ENCODE measurements at regions not wholly inside any gene's neighbourhood (a gene's known extent, or its start where the extent isn't known, plus 50 kb on each side); places are given as distances from the start of the nearest gene placed in this dataset.

DNA sequence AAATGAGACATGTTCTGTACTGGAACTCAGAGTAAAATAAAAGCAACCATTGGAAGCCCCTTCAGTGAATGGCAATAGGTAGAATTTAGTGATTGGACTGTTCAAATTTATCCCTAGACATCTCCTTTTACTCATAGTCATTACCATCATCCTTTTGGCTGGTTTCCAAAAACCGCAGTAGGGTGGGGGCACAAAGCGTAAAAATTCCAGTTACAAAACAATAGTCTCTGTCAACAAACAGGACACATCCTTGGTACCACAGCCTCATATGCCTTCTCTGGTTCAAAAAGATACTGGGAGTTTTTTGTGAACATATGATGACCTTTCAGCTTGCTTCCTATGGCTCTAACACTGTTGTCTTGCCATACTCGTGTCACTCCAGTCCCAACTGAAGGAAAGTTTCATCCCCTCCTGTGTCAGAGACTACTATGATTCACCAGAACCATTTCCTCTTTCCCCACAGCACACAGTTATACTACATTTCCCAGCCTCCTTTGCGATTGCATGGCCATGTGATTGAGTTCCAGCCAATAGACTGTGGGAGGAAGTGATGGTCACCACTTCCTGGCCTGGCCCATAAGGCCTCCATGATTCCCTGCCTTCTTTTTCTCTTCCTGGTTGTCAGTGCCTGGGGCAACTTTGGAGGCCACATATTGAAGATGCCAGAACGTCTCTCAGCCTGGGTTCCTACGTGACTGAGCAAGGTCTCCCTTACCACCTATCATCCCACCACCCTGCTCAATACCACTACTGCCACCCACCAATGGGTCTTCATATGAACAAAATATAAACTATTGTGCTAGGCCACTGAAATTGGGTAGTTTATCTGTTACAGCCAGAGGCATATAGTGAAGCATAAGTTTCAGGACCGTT, 162.4 kb downstream of the ID4 start:
- H3K27me3 Mint-ChIP-seq (ENCODE audit: insufficient read depth, unreplicated experiment): peaks cover 29% of the 10 kb centered on the region
- peak; percentile 49 for DNase-seq (ENCODE audit: unreplicated experiment)
- no peak for TF ChIP-seq CTCF (IDR thresholded peaks at IDR 0.05; ENCODE audit: unreplicated experiment)

DNA sequence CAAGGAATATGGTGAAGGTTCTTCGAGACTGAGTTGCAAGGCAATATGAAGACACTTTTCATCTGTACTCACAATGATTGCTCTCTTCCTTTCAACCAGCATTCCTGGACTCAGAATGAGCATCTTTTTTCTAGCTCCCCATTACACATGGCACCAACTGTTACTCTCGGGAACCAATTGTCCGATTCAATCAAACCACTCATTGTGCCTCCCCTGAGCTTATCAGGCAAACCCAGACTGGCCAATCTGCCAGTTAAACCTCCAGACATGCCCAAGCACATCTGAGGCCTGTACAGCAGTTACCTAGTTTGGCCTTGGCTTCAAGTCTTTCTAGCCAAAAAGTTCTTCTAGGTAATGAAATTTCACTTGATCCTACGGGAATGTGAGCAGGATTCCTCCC, 164.1 kb downstream of the ID4 start:
- H3K4me3 Mint-ChIP-seq (ENCODE audit: unreplicated experiment): no peak overlapping the region
- intact Hi-C loops (cut with micrococcal nuclease): no loop called here
- TF ChIP-seq CTCF (IDR thresholded peaks at IDR 0.05; ENCODE audit: unreplicated experiment): no peak
- peaks cover 12% of the 10 kb centered on the region for H3K27me3 Mint-ChIP-seq (ENCODE audit: insufficient read depth, unreplicated experiment)
- H3K27ac Mint-ChIP-seq (ENCODE audit: low read depth, unreplicated experiment): peak overlapping the region; percentile 17
- peak; percentile 56 for DNase-seq (ENCODE audit: unreplicated experiment)
- no peaks in the 10 kb centered on the region for H3K36me3 Mint-ChIP-seq (ENCODE audit: insufficient read depth, unreplicated experiment)
- POLR2A ChIA-PET: no interaction called here
- H3K9me3 Mint-ChIP-seq (ENCODE audit: unreplicated experiment): peaks cover 7% of the 10 kb centered on the region
- H3K4me1 Mint-ChIP-seq (ENCODE audit: insufficient read depth, unreplicated experiment): peaks cover 5% of the 10 kb centered on the region
- no TSS peak for BruUV-seq (replicated peaks)
- CTCF ChIA-PET: interaction anchor here (0.6 kb wide), 1 partner anchor 8 kb away, joined by 3 read pairs; no protein-coding TSS in a partner anchor

More for the DNA sequence above, 162.4 kb downstream of the ID4 start:
- CTCF ChIA-PET: no interaction called here
- intact Hi-C loops (cut with micrococcal nuclease): no loop called here
- Mint-ChIP-seq H3K27ac (ENCODE audit: low read depth, unreplicated experiment) (no peak overlapping the region), H3K9me3 (ENCODE audit: unreplicated experiment) (peaks cover 7% of the 10 kb centered on the region), H3K4me3 (ENCODE audit: unreplicated experiment) (no peak overlapping the region), H3K36me3 (ENCODE audit: insufficient read depth, unreplicated experiment) (no peaks in the 10 kb centered on the region), H3K4me1 (ENCODE audit: insufficient read depth, unreplicated experiment) (peaks cover 5% of the 10 kb centered on the region)
- POLR2A ChIA-PET: no interaction called here
- BruUV-seq (replicated peaks): no TSS peak

- no peaks in the 10 kb centered on the region for H3K36me3 Mint-ChIP-seq (ENCODE audit: insufficient read depth, unreplicated experiment)
- H3K27ac Mint-ChIP-seq (ENCODE audit: low read depth, unreplicated experiment): no peak overlapping the region
- BruUV-seq (replicated peaks): no TSS peak
- intact Hi-C loops (cut with micrococcal nuclease): no loop called here
- ChIA-PET POLR2A (interaction anchor here (0.6 kb wide), 1 partner anchor 11 kb away, joined by 3 read pairs; no protein-coding TSS in a partner anchor), CTCF (no interaction called here)
- H3K9me3 Mint-ChIP-seq (ENCODE audit: unreplicated experiment): no peaks in the 10 kb centered on the region
- H3K27me3 Mint-ChIP-seq (ENCODE audit: insufficient read depth, unreplicated experiment): peaks cover 9% of the 10 kb centered on the region
- no peak for TF ChIP-seq CTCF (IDR thresholded peaks at IDR 0.05; ENCODE audit: unreplicated experiment)
- peaks cover 5% of the 10 kb centered on the region for H3K4me1 Mint-ChIP-seq (ENCODE audit: insufficient read depth, unreplicated experiment)
- no peak for DNase-seq (ENCODE audit: unreplicated experiment)
- no peak overlapping the region for H3K4me3 Mint-ChIP-seq (ENCODE audit: unreplicated experiment)
Measured at GRCh38 chr6:20006037-20006436, 168.9 kb downstream of the ID4 start.

GRCh38 chr6:20008131-20008530, 171.0 kb downstream of the ID4 start:
- peaks cover 26% of the 10 kb centered on the region for H3K27me3 Mint-ChIP-seq (ENCODE audit: insufficient read depth, unreplicated experiment)
- ChIA-PET CTCF (no interaction called here), POLR2A (no interaction called here)
- intact Hi-C loops (cut with micrococcal nuclease): no loop called here
- H3K9me3 Mint-ChIP-seq (ENCODE audit: unreplicated experiment): no peaks in the 10 kb centered on the region
- no TSS peak for BruUV-seq (replicated peaks)
- no peaks in the 10 kb centered on the region for H3K4me1 Mint-ChIP-seq (ENCODE audit: insufficient read depth, unreplicated experiment)
- no peaks in the 10 kb centered on the region for H3K36me3 Mint-ChIP-seq (ENCODE audit: insufficient read depth, unreplicated experiment)
- H3K27ac Mint-ChIP-seq (ENCODE audit: low read depth, unreplicated experiment): no peak overlapping the region
- TF ChIP-seq CTCF (IDR thresholded peaks at IDR 0.05; ENCODE audit: unreplicated experiment): no peak
- no peak overlapping the region for H3K4me3 Mint-ChIP-seq (ENCODE audit: unreplicated experiment)
- DNase-seq (ENCODE audit: unreplicated experiment): no peak
